ENCODE measurements at regions not wholly inside any gene's neighbourhood (a gene's known extent, or its start where the extent isn't known, plus 50 kb on each side); places are given as distances from the start of the nearest gene placed in this dataset.

- CTCF ChIA-PET: no interaction called here
- no peak overlapping the region for H3K27ac Mint-ChIP-seq (ENCODE audit: low read depth, unreplicated experiment)
- POLR2A ChIA-PET: no interaction called here
- H3K9me3 Mint-ChIP-seq (ENCODE audit: unreplicated experiment): no peaks in the 10 kb centered on the region
- no peaks in the 10 kb centered on the region for H3K4me1 Mint-ChIP-seq (ENCODE audit: insufficient read depth, unreplicated experiment)
- TF ChIP-seq, protein P1, sequence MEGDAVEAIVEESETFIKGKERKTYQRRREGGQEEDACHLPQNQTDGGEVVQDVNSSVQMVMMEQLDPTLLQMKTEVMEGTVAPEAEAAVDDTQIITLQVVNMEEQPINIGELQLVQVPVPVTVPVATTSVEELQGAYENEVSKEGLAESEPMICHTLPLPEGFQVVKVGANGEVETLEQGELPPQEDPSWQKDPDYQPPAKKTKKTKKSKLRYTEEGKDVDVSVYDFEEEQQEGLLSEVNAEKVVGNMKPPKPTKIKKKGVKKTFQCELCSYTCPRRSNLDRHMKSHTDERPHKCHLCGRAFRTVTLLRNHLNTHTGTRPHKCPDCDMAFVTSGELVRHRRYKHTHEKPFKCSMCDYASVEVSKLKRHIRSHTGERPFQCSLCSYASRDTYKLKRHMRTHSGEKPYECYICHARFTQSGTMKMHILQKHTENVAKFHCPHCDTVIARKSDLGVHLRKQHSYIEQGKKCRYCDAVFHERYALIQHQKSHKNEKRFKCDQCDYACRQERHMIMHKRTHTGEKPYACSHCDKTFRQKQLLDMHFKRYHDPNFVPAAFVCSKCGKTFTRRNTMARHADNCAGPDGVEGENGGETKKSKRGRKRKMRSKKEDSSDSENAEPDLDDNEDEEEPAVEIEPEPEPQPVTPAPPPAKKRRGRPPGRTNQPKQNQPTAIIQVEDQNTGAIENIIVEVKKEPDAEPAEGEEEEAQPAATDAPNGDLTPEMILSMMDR (IDR thresholded peaks at IDR 0.05; ENCODE audit: unreplicated experiment): no peak
- no peak overlapping the region for H3K4me3 Mint-ChIP-seq (ENCODE audit: unreplicated experiment)
- no peaks in the 10 kb centered on the region for H3K36me3 Mint-ChIP-seq (ENCODE audit: insufficient read depth, unreplicated experiment)
- BruUV-seq (replicated peaks): no TSS peak
- DNase-seq (ENCODE audit: unreplicated experiment): no peak
- intact Hi-C loops (cut with micrococcal nuclease): no loop called here
- no peaks in the 10 kb centered on the region for H3K27me3 Mint-ChIP-seq (ENCODE audit: insufficient read depth, unreplicated experiment)
These were observed 234.8 kb upstream of the PRICKLE1 start for GRCh38 chr12:42824327-42824726.

- no peak overlapping the region for H3K27ac Mint-ChIP-seq (ENCODE audit: low read depth, unreplicated experiment)
- no peaks in the 10 kb centered on the region for H3K27me3 Mint-ChIP-seq (ENCODE audit: insufficient read depth, unreplicated experiment)
- H3K9me3 Mint-ChIP-seq (ENCODE audit: unreplicated experiment): no peaks in the 10 kb centered on the region
- CTCF ChIA-PET: no interaction called here
- H3K36me3 Mint-ChIP-seq (ENCODE audit: insufficient read depth, unreplicated experiment): no peaks in the 10 kb centered on the region
- no peak for DNase-seq (ENCODE audit: unreplicated experiment)
- H3K4me1 Mint-ChIP-seq (ENCODE audit: insufficient read depth, unreplicated experiment): no peaks in the 10 kb centered on the region
- TF ChIP-seq, protein P1 (IDR thresholded peaks at IDR 0.05; ENCODE audit: unreplicated experiment): no peak
- POLR2A ChIA-PET: no interaction called here
- BruUV-seq (replicated peaks): no TSS peak
- no peak overlapping the region for H3K4me3 Mint-ChIP-seq (ENCODE audit: unreplicated experiment)
- intact Hi-C loops (cut with micrococcal nuclease): no loop called here
These were observed 234.1 kb upstream of the PRICKLE1 start for GRCh38 chr12:42823679-42824078.

DNA sequence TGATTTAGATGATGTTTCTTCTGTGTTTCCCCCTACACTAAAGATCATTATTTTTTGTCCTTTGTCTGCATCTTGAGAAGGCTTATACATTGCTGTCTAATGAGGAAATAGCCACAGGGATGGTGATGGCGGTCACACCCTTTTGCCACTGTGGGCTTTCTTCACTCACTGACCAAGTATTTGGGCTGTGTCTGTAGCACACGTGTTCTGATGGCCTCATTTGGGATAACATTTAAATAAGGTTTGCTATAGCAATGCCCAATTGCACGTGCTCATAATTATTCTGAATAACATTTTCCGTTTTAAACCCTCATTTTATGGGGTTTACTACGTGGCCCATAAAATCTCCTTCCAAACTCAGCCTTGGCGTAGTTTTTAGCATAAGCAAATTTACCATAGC is 230.3 kb upstream of the PRICKLE1 start:
- Mint-ChIP-seq H3K4me1 (ENCODE audit: insufficient read depth, unreplicated experiment) (no peaks in the 10 kb centered on the region), H3K27ac (ENCODE audit: low read depth, unreplicated experiment) (no peak overlapping the region), H3K36me3 (ENCODE audit: insufficient read depth, unreplicated experiment) (no peaks in the 10 kb centered on the region), H3K27me3 (ENCODE audit: insufficient read depth, unreplicated experiment) (no peaks in the 10 kb centered on the region), H3K9me3 (ENCODE audit: unreplicated experiment) (no peaks in the 10 kb centered on the region), H3K4me3 (ENCODE audit: unreplicated experiment) (no peak overlapping the region)
- TF ChIP-seq, protein P1 (IDR thresholded peaks at IDR 0.05; ENCODE audit: unreplicated experiment): no peak
- ChIA-PET CTCF (no interaction called here), POLR2A (interaction anchor here (0.7 kb wide), 1 partner anchor 458 kb away, joined by 3 read pairs; no protein-coding TSS in a partner anchor)
- intact Hi-C loops (cut with micrococcal nuclease): no loop called here
- no peak for DNase-seq (ENCODE audit: unreplicated experiment)
- no TSS peak for BruUV-seq (replicated peaks)

- Mint-ChIP-seq H3K27me3 (ENCODE audit: insufficient read depth, unreplicated experiment) (no peaks in the 10 kb centered on the region), H3K36me3 (ENCODE audit: insufficient read depth, unreplicated experiment) (peaks cover 6% of the 10 kb centered on the region), H3K4me1 (ENCODE audit: insufficient read depth, unreplicated experiment) (no peaks in the 10 kb centered on the region), H3K4me3 (ENCODE audit: unreplicated experiment) (no peak overlapping the region), H3K27ac (ENCODE audit: low read depth, unreplicated experiment) (no peak overlapping the region), H3K9me3 (ENCODE audit: unreplicated experiment) (no peaks in the 10 kb centered on the region)
- POLR2A ChIA-PET: interaction anchor here (0.6 kb wide), 1 partner anchor 12 kb away, joined by 4 read pairs; no protein-coding TSS in a partner anchor
- TF ChIP-seq, protein P1 (IDR thresholded peaks at IDR 0.05; ENCODE audit: unreplicated experiment): no peak
- CTCF ChIA-PET: interaction anchor here (0.6 to 0.8 kb wide), 2 partner anchors 12 to 229 kb away, joined by 3 to 4 read pairs; no protein-coding TSS in a partner anchor
- BruUV-seq (replicated peaks): no TSS peak
- intact Hi-C loops (cut with micrococcal nuclease): no loop called here
- DNase-seq (ENCODE audit: unreplicated experiment): no peak
These were observed 225.5 kb upstream of the PRICKLE1 start for GRCh38 chr12:42815068-42815467.
